CD14-positive monocyte (primary cell): ENCODE measurements at regions not wholly inside any gene's neighbourhood (a gene's known extent, or its start where the extent isn't known, plus 50 kb on each side); places are given as distances from the start of the nearest gene placed in this dataset.
A peak's percentile ranks its signal among the peaks of the same experiment; 100 is the strongest.

Experiments used
- DNase-seq, 3 donors: peaks; one replicate each; pipeline ENCODE4 v3.0.0-alpha.2; 2011 to 2022
- H2AFZ ChIP-seq: 2 replicates; pipeline ENCODE4 v1.6.0; 2012; ENCODE audit warnings: mild to moderate bottlenecking, low read depth, low read length, inconsistent platforms; ENCODE audit not compliant: insufficient read depth, poor library complexity, severe bottlenecking
- H3K27ac ChIP-seq, 2 donors: 1 replicate in 1 of 2; 2 replicates in 1 of 2; pipeline ENCODE4 v1.5.1; 2012 to 2013; ENCODE audit warnings: low read length in 2 of 2, control low read depth in 1 of 2, inconsistent platforms in 1 of 2, low read depth in 1 of 2, mild to moderate bottlenecking in 1 of 2
- H3K27me3 ChIP-seq, 2 donors: one replicate each; pipeline versions ENCODE4 v1.6.0 to v1.6.1; 2011 to 2013; ENCODE audit warnings: low read length in 2 of 2; ENCODE audit not compliant: control insufficient read depth in 2 of 2, insufficient read depth in 2 of 2
- H3K36me3 ChIP-seq, 2 donors: replicated peaks in 1 of 2; 1 replicate in 1 of 2; 2 replicates in 1 of 2; pipeline versions ENCODE4 v1.5.1 to v1.6.1; 2012 to 2013; ENCODE audit warnings: low read length in 2 of 2, control low read depth in 1 of 2, inconsistent platforms in 1 of 2, mild to moderate bottlenecking in 1 of 2; ENCODE audit not compliant: insufficient read depth in 2 of 2, control insufficient read depth in 1 of 2
- H3K4me1 ChIP-seq, 2 donors: 1 replicate in 1 of 2; 2 replicates in 1 of 2; pipeline versions ENCODE4 v1.5.1 to v1.6.1; 2012 to 2013; ENCODE audit warnings: low read length in 2 of 2, control low read depth in 1 of 2, inconsistent platforms in 1 of 2, mild to moderate bottlenecking in 1 of 2, moderate library complexity in 1 of 2; ENCODE audit not compliant: insufficient read depth in 2 of 2, control insufficient read depth in 1 of 2
- H3K4me2 ChIP-seq: replicated peaks from 2 replicates; pipeline ENCODE3; 2012; ENCODE audit warnings: low read length, moderate library complexity, mild to moderate bottlenecking; ENCODE audit not compliant: poor library complexity, severe bottlenecking; ENCODE audit errors: extremely low read depth
- H3K4me3 ChIP-seq, 3 experiments: fragments of 200-600 bp in 1 of 3; sonication (generic) in 1 of 3; replicated peaks in 1 of 3; 1 replicate in 2 of 3; 2 replicates in 1 of 3; pipeline ENCODE4 v1.5.1; 2011 to 2013; ENCODE audit warnings: low read length in 3 of 3, mild to moderate bottlenecking in 3 of 3, control low read depth in 2 of 3, low read depth in 2 of 3, inconsistent platforms in 1 of 3, moderate library complexity in 1 of 3
- H3K79me2 ChIP-seq: 2 replicates; pipeline ENCODE4 v1.6.0; 2012; ENCODE audit warnings: mild to moderate bottlenecking, control low read depth, inconsistent platforms, low read length, moderate library complexity; ENCODE audit not compliant: insufficient read depth
- H3K9ac ChIP-seq: 2 replicates; pipeline ENCODE4 v1.6.0; 2017; ENCODE audit warnings: low read length, mild to moderate bottlenecking; ENCODE audit not compliant: insufficient read depth, poor library complexity, severe bottlenecking
- H3K9me3 ChIP-seq, 2 donors: replicated peaks in 1 of 2; 1 replicate in 1 of 2; 2 replicates in 1 of 2; pipeline versions ENCODE4 v1.5.1 to v1.6.1; 2012 to 2013; ENCODE audit warnings: low read length in 2 of 2, control low read depth in 1 of 2; ENCODE audit not compliant: control insufficient read depth in 1 of 2, insufficient read depth in 1 of 2
- H4K20me1 ChIP-seq: 2 replicates; pipeline ENCODE4 v1.6.0; 2012; ENCODE audit warnings: mild to moderate bottlenecking, low read length, control low read depth, moderate library complexity; ENCODE audit not compliant: insufficient read depth
- H3K27ac Mint-ChIP-seq, 7 donors: one replicate each; pipeline ENCODE4 v1.8.0; 2020; ENCODE audit warnings: mild to moderate bottlenecking in 7 of 7, mixed read lengths in 7 of 7, moderate library complexity in 6 of 7, inconsistent platforms in 2 of 7
- H3K27me3 Mint-ChIP-seq, 3 donors: one replicate each; pipeline ENCODE4 v1.8.0; 2021 to 2022; ENCODE audit warnings: low read depth in 3 of 3, mild to moderate bottlenecking in 3 of 3, mixed read lengths in 3 of 3, moderate library complexity in 3 of 3, inconsistent platforms in 1 of 3
- H3K36me3 Mint-ChIP-seq, 2 donors: one replicate each; pipeline ENCODE4 v1.8.0; 2020; ENCODE audit warnings: mixed read lengths in 2 of 2, inconsistent platforms in 1 of 2, mild to moderate bottlenecking in 1 of 2
- H3K4me1 Mint-ChIP-seq: one replicate; pipeline ENCODE4 v1.8.0; 2020; ENCODE audit warnings: mild to moderate bottlenecking, mixed read lengths
- H3K4me3 Mint-ChIP-seq, 2 donors: one replicate each; pipeline ENCODE4 v1.8.0; 2020; ENCODE audit warnings: mild to moderate bottlenecking in 2 of 2, mixed read lengths in 2 of 2, moderate library complexity in 1 of 2
- H3K9me3 Mint-ChIP-seq, 7 donors: one replicate each; pipeline ENCODE4 v1.8.0; 2020 to 2022; ENCODE audit warnings: mixed read lengths in 7 of 7, mild to moderate bottlenecking in 6 of 7, moderate library complexity in 6 of 7, inconsistent platforms in 2 of 7
- WGBS: methylation state at CpG from one replicate; pipeline ENCODE4 v1.1.5; 2013; ENCODE audit warnings: missing lambda C conversion rate; ENCODE audit not compliant: insufficient coverage; 5-methylcytosine and 5-hydroxymethylcytosine counted together
- intact Hi-C, 2 donors: fragments of 100-400 bp; cut with micrococcal nuclease; formaldehyde crosslinking; loops; one replicate each; pipeline versions ENCODE4 v1.15.0 to v1.15.1; 2023
- TF ChIP-seq, protein P1 (sequence below): fragments of 200-600 bp; IDR thresholded peaks from one replicate; pipeline ENCODE4 v1.8.0; 2022; ENCODE audit warnings: antibody characterized with exemption, mild to moderate bottlenecking

- H3K9me3 ChIP-seq = no peaks in the 10 kb centered on the region
- 54% methylated on average over 4 of the region's 17 CpGs for WGBS
- no peak overlapping the region for H2AFZ ChIP-seq
- DNase-seq = peak in 2 of 3 donors; percentile 31 to 36
- H3K27ac Mint-ChIP-seq = peak overlapping the region in 2 of 7 donors; percentile 42 to 62
- H3K9ac ChIP-seq = no peak overlapping the region
- H4K20me1 ChIP-seq = no peaks in the 10 kb centered on the region
- H3K79me2 ChIP-seq = no peaks in the 10 kb centered on the region
- no peaks in the 10 kb centered on the region for H3K36me3 Mint-ChIP-seq
- peak overlapping the region; percentile 39 for H3K4me2 ChIP-seq
- H3K4me3 Mint-ChIP-seq = peak overlapping the region; percentile 71 to 83
- H3K9me3 Mint-ChIP-seq = peaks cover 0 to 24% (median 9%) of the 10 kb centered on the region in 7 donors
- intact Hi-C loops = loop anchor here in 1 of 2 donors (5.0 kb wide), 1 partner anchor 52 kb away; the partner anchor contains the start of gene BCOR
- peaks cover 12 to 83% (median 28%) of the 10 kb centered on the region in 3 donors for H3K27me3 Mint-ChIP-seq
- peaks cover 61% of the 10 kb centered on the region for H3K4me1 Mint-ChIP-seq
- H3K4me1 ChIP-seq = peaks cover 79 to 97% of the 10 kb centered on the region in 2 donors
- TF ChIP-seq, protein P1, sequence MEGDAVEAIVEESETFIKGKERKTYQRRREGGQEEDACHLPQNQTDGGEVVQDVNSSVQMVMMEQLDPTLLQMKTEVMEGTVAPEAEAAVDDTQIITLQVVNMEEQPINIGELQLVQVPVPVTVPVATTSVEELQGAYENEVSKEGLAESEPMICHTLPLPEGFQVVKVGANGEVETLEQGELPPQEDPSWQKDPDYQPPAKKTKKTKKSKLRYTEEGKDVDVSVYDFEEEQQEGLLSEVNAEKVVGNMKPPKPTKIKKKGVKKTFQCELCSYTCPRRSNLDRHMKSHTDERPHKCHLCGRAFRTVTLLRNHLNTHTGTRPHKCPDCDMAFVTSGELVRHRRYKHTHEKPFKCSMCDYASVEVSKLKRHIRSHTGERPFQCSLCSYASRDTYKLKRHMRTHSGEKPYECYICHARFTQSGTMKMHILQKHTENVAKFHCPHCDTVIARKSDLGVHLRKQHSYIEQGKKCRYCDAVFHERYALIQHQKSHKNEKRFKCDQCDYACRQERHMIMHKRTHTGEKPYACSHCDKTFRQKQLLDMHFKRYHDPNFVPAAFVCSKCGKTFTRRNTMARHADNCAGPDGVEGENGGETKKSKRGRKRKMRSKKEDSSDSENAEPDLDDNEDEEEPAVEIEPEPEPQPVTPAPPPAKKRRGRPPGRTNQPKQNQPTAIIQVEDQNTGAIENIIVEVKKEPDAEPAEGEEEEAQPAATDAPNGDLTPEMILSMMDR = no peak
- no peaks in the 10 kb centered on the region for H3K36me3 ChIP-seq
- H3K27me3 ChIP-seq = peaks cover 2 to 10% of the 10 kb centered on the region in 2 donors
- peak overlapping the region in 1 of 3 experiments; percentile 46 for H3K4me3 ChIP-seq
- H3K27ac ChIP-seq = no peak overlapping the region
Observed at GRCh38 chrX:40149286-40150175, 51.8 kb upstream of the BCOR start.

DNA sequence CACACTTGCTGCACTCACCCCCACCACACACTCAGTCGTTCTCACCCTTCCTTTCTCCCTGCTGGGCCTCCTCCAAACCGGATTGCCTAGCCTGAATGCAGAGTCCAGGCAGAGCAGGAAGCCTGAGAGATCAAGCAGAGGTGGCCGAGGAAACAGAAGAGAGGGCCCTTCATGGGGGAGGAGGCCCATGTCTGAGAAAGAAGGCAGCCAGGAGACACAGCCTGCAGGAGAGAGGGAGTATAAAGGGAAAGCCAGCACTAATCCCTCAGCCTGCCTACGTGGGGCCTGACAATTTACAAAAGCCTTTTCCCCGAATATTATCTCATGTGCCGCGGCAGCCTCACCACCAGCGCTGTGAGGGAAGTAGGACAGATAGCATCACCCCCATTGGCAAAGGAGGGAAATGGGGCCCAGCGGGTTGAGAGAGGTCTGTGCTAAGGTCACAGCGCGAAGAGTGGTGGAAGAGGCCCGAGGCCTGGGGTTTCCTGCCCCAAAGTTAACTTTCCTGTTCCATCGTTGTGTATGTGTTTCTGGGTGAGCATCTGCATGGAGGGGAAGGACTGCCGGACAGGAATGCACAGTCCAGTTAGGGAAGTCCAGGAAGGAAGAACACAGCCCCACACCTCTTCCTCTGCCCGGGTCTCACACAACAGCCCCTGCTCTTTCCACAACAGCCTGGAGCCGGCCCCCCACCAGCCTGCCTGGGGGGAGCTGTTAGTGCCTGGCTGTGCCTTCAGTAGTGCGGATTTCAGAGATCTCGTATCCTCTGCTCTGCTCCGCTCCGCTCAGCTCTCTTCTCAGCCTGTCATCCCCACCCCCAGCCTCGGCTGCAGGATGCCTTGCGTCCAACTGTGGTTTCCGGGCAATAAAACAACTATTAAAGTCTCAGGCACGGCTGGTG is 50.9 kb upstream of the BCOR start:
- TF ChIP-seq, protein P1 = no peak
- no peak overlapping the region for H3K9ac ChIP-seq
- intact Hi-C loops = loop anchor here in 1 of 2 donors (5.0 kb wide), 1 partner anchor 51 kb away; the partner anchor contains the start of gene BCOR
- H3K4me1 ChIP-seq = peaks cover 77 to 89% of the 10 kb centered on the region in 2 donors
- peaks cover 0 to 23% (median 9%) of the 10 kb centered on the region in 7 donors for H3K9me3 Mint-ChIP-seq
- peak overlapping the region in 1 of 3 experiments; percentile 46 for H3K4me3 ChIP-seq
- WGBS = 5% methylated on average over 4 of the region's 24 CpGs
- no peak overlapping the region for H2AFZ ChIP-seq
- no peaks in the 10 kb centered on the region for H3K36me3 Mint-ChIP-seq
- peaks cover 62% of the 10 kb centered on the region for H3K4me1 Mint-ChIP-seq
- peak in 1 of 3 donors; percentile 36 for DNase-seq
- peak overlapping the region in 4 of 7 donors; percentile 14 to 66 (median 52) for H3K27ac Mint-ChIP-seq
- H3K27me3 ChIP-seq = peaks cover 2 to 10% of the 10 kb centered on the region in 2 donors
- H3K27ac ChIP-seq = no peak overlapping the region
- no peaks in the 10 kb centered on the region for H3K36me3 ChIP-seq
- H3K4me2 ChIP-seq = peak overlapping the region; percentile 39
- H3K4me3 Mint-ChIP-seq = peak overlapping the region; percentile 71 to 83
- H3K27me3 Mint-ChIP-seq = peaks cover 12 to 86% (median 32%) of the 10 kb centered on the region in 3 donors
- H3K79me2 ChIP-seq = no peaks in the 10 kb centered on the region
- H4K20me1 ChIP-seq = no peaks in the 10 kb centered on the region
- no peaks in the 10 kb centered on the region for H3K9me3 ChIP-seq
